Endodermal cell (in vitro differentiated cells): ENCODE measurements at regions not wholly inside any gene's neighbourhood (a gene's known extent, or its start where the extent isn't known, plus 50 kb on each side); places are given as distances from the start of the nearest gene placed in this dataset.

Experiments
- DNase-seq: peaks from one replicate; pipeline ENCODE4 v3.0.0-alpha.2; 2017
- H3K27ac ChIP-seq: 2 replicates; pipeline ENCODE4 v1.5.1; 2013; ENCODE audit warnings: mild to moderate bottlenecking, low read depth, low read length, moderate library complexity
- H3K27me3 ChIP-seq: 2 replicates; pipeline ENCODE4 v1.6.1; 2013; ENCODE audit warnings: mild to moderate bottlenecking, low read length, moderate library complexity; ENCODE audit not compliant: insufficient read depth, control insufficient read depth, poor library complexity, severe bottlenecking
- H3K36me3 ChIP-seq: 2 replicates; pipeline ENCODE4 v1.7.0; 2013; ENCODE audit warnings: mild to moderate bottlenecking, low read length, moderate library complexity; ENCODE audit not compliant: control insufficient read depth, insufficient read depth
- H3K4me1 ChIP-seq: one replicate; pipeline ENCODE4 v1.7.0; 2013; ENCODE audit warnings: low read length; ENCODE audit not compliant: control insufficient read depth, insufficient read depth
- H3K4me3 ChIP-seq: 2 replicates; pipeline ENCODE4 v1.5.1; 2013; ENCODE audit warnings: mild to moderate bottlenecking, low read length, moderate library complexity
- H3K9ac ChIP-seq: 2 replicates; pipeline ENCODE4 v1.6.1; 2013; ENCODE audit warnings: mild to moderate bottlenecking, low read length, moderate library complexity; ENCODE audit not compliant: poor library complexity, severe bottlenecking; ENCODE audit errors: extremely low read depth
- H3K9me3 ChIP-seq: 2 replicates; pipeline ENCODE4 v1.6.1; 2013; ENCODE audit warnings: mild to moderate bottlenecking, low read length, moderate library complexity; ENCODE audit not compliant: control insufficient read depth
- H3K27ac Mint-ChIP-seq: 2 replicates; pipeline ENCODE4 v1.8.0; 2020; ENCODE audit warnings: mixed read lengths
- H3K27me3 Mint-ChIP-seq: 2 replicates; pipeline ENCODE4 v1.8.0; 2021; ENCODE audit warnings: mild to moderate bottlenecking, mixed read lengths; ENCODE audit not compliant: insufficient read depth
- H3K36me3 Mint-ChIP-seq: 2 replicates; pipeline ENCODE4 v1.8.0; 2020; ENCODE audit warnings: low read depth, mixed read lengths
- H3K4me1 Mint-ChIP-seq: 2 replicates; pipeline ENCODE4 v1.8.0; 2020; ENCODE audit warnings: mixed read lengths
- H3K4me3 Mint-ChIP-seq: 2 replicates; pipeline ENCODE4 v1.8.0; 2020; ENCODE audit warnings: mild to moderate bottlenecking, moderate library complexity, mixed read lengths
- H3K9me3 Mint-ChIP-seq: 2 replicates; pipeline ENCODE4 v1.8.0; 2020; ENCODE audit warnings: mild to moderate bottlenecking, mixed read lengths
- CTCF ChIP-seq: fragments of 200-600 bp; sonication (generic); conservative IDR thresholded peaks from 2 replicates; pipeline ENCODE4 v1.5.0; 2021; ENCODE audit warnings: antibody characterized with exemption, mild to moderate bottlenecking
- WGBS, 2 experiments: methylation state at CpG; one replicate each; pipeline versions ENCODE4 v1.1.5 to v1.1.7; 2013; ENCODE audit warnings: missing lambda C conversion rate in 2 of 2, mixed read lengths in 1 of 2; ENCODE audit not compliant: insufficient coverage in 1 of 2, insufficient read length in 1 of 2; 5-methylcytosine and 5-hydroxymethylcytosine counted together

- Mint-ChIP-seq H3K9me3 (no peaks in the 10 kb centered on the region), H3K27me3 (peaks cover 42% of the 10 kb centered on the region), H3K4me3 (no peak overlapping the region), H3K36me3 (no peaks in the 10 kb centered on the region), H3K27ac (no peak overlapping the region), H3K4me1 (peaks cover 5% of the 10 kb centered on the region)
- no peaks in the 10 kb centered on the region for H3K36me3 ChIP-seq
- WGBS, 2 experiments = 91 to 100% methylated on average over 3 to 5 of the region's 5 CpGs
- no peak for DNase-seq
- no peak overlapping the region for H3K4me3 ChIP-seq
- TF ChIP-seq CTCF = no peak
- H3K9me3 ChIP-seq = no peaks in the 10 kb centered on the region
- H3K27me3 ChIP-seq = no peaks in the 10 kb centered on the region
- no peaks in the 10 kb centered on the region for H3K4me1 ChIP-seq
- H3K27ac ChIP-seq = no peak overlapping the region
- H3K9ac ChIP-seq = no peak overlapping the region
Measured at GRCh38 chr6:44646355-44646754, 258.8 kb downstream of the CDC5L start.

- Histone ChIP-seq H3K9ac (no peak overlapping the region), H3K9me3 (no peaks in the 10 kb centered on the region), H3K36me3 (no peaks in the 10 kb centered on the region), H3K4me3 (no peak overlapping the region), H3K27ac (no peak overlapping the region), H3K27me3 (peaks cover 24% of the 10 kb centered on the region), H3K4me1 (peaks cover 8% of the 10 kb centered on the region)
- no peak for DNase-seq
- WGBS, 2 experiments = 91 to 94% methylated on average over 4 of the region's 4 CpGs
- Mint-ChIP-seq H3K27me3 (peaks cover 71% of the 10 kb centered on the region), H3K36me3 (no peaks in the 10 kb centered on the region), H3K4me1 (peaks cover 16% of the 10 kb centered on the region), H3K9me3 (no peaks in the 10 kb centered on the region), H3K4me3 (no peak overlapping the region), H3K27ac (no peak overlapping the region)
- no peak for TF ChIP-seq CTCF
Measured at GRCh38 chr6:44649365-44650025, 262.0 kb downstream of the CDC5L start.

- no peak overlapping the region for H3K4me3 ChIP-seq
- no peak overlapping the region for H3K9ac ChIP-seq
- Mint-ChIP-seq H3K27ac (no peak overlapping the region), H3K9me3 (no peaks in the 10 kb centered on the region), H3K36me3 (no peaks in the 10 kb centered on the region), H3K4me1 (peaks cover 21% of the 10 kb centered on the region), H3K27me3 (peaks cover 71% of the 10 kb centered on the region), H3K4me3 (no peak overlapping the region)
- peaks cover 8% of the 10 kb centered on the region for H3K4me1 ChIP-seq
- DNase-seq = no peak
- H3K27ac ChIP-seq = no peak overlapping the region
- TF ChIP-seq CTCF = no peak
- no peaks in the 10 kb centered on the region for H3K36me3 ChIP-seq
- WGBS, 2 experiments = 80 to 83% methylated on average over 1 to 6 of the region's 6 CpGs
- H3K27me3 ChIP-seq = peaks cover 26% of the 10 kb centered on the region
- H3K9me3 ChIP-seq = no peaks in the 10 kb centered on the region
Measured at GRCh38 chr6:44650495-44650894, 263.0 kb downstream of the CDC5L start.
